ENCODE measurements at regions not wholly inside any gene's neighbourhood (a gene's known extent, or its start where the extent isn't known, plus 50 kb on each side); places are given as distances from the start of the nearest gene placed in this dataset.

DNA sequence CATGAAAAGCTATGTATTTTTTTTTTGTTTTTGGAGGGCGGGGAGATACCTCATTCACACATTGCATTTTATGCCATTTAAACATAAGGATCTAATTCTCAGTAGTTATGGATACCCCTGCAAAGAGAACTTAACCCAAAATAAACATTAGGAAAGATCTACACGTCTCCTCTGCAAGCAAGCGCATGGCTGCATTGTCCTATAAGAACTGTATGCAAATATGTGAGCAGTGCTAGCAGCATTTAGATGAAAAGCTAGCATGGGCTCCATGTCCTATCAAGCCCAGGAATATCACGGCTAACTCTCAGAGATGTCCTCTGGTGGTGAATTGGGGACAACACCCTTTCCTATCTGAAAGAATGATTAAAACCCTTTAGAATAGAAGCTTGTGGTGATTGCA lies 292.8 kb downstream of the MEX3B start:
- Histone ChIP-seq H3K27me3 (ENCODE audit: control insufficient read depth, insufficient read depth, low read length) (no peaks in the 10 kb centered on the region), H3K4me3 (ENCODE audit: low read depth, low read length) (no peak overlapping the region), H3K4me1 (ENCODE audit: control insufficient read depth, insufficient read depth, low read length) (peaks cover 51% of the 10 kb centered on the region), H3K9me3 (ENCODE audit: control insufficient read depth, insufficient read depth, low read depth, low read length) (no peaks in the 10 kb centered on the region), H3K9ac (ENCODE audit: low read length) (no peak overlapping the region), H3K36me3 (ENCODE audit: control insufficient read depth, insufficient read depth, low read length) (no peaks in the 10 kb centered on the region), H3K27ac (ENCODE audit: low read depth, low read length) (no peak overlapping the region)

DNA sequence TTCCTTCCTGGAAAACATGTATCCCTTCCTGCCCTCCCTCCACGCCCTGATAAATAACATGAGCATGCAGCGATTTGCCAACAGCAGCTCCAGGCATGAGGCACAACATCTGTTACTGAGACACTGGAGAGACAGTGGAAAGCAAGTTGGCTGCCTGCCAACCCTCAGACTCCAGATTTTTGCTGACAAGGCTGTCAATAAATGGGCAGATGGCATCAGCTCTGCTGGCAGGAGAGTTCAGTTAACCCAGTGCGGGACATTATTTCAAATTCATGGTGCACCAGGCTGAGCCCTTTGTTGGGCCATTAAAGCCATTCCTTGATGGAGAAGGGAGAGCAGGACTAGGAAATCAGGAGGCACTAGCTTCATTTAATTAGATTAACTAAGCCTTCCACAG lies 293.3 kb downstream of the MEX3B start:
- Histone ChIP-seq H3K9me3 (ENCODE audit: control insufficient read depth, insufficient read depth, low read depth, low read length) (no peaks in the 10 kb centered on the region), H3K4me3 (ENCODE audit: low read depth, low read length) (no peak overlapping the region), H3K4me1 (ENCODE audit: control insufficient read depth, insufficient read depth, low read length) (peaks cover 51% of the 10 kb centered on the region), H3K36me3 (ENCODE audit: control insufficient read depth, insufficient read depth, low read length) (no peaks in the 10 kb centered on the region), H3K27ac (ENCODE audit: low read depth, low read length) (no peak overlapping the region), H3K27me3 (ENCODE audit: control insufficient read depth, insufficient read depth, low read length) (no peaks in the 10 kb centered on the region), H3K9ac (ENCODE audit: low read length) (no peak overlapping the region)

DNA sequence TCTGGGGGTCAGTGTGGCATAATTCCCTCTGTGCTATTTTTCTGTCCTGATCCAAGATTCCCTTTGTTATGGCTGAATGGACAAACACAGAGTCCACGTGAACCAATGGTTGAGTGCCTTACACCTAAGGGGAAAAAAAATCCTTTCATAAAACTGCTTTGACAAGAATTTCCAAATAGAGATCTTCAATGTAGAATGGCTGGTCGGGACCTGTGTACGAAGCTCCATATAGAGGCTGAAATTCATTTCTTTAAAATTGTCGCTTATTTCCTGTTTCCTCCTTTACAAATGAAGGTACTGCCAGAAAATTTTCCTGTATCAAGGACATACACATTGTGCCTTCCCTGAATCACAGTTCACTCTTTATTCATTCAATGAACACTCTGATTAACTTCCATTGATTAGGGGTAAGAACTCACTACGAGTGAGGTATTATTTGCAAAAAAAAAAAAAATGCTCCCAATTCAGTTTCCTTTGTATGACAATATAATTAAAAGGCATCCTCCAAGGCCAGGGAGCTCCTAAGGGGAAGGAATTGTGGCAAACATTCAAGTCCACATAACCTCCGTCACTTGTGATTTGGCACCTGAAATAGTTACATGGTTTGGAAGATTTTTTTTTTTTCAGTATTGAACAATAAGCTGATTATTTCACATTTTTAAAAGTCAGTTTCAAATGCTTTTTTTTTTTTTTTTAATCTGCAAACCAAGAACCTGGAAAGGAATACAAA lies 293.8 kb downstream of the MEX3B start:
- Histone ChIP-seq H3K27ac (ENCODE audit: low read depth, low read length) (no peak overlapping the region), H3K4me1 (ENCODE audit: control insufficient read depth, insufficient read depth, low read length) (peaks cover 54% of the 10 kb centered on the region), H3K9ac (ENCODE audit: low read length) (no peak overlapping the region), H3K9me3 (ENCODE audit: control insufficient read depth, insufficient read depth, low read depth, low read length) (no peaks in the 10 kb centered on the region), H3K27me3 (ENCODE audit: control insufficient read depth, insufficient read depth, low read length) (no peaks in the 10 kb centered on the region), H3K36me3 (ENCODE audit: control insufficient read depth, insufficient read depth, low read length) (no peaks in the 10 kb centered on the region), H3K4me3 (ENCODE audit: low read depth, low read length) (no peak overlapping the region)

DNA sequence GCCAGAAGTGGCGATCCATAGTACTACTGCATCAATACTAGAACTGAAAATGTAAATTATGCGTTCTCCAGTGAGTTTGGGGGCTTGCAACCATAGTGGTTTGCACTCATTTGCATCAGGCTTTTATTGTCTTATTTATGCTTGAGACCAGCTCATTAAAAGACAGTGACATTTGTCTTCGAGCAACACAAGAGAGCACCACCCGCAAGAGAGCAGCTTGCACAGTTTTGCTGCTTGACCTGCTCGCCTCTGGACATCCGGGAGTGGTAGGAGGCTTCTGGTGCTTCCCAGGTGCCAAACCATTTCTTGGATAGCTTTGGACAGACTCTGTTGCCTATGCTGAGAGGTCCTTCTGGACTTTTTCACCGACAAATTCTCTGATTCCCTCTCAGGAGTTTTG lies 294.6 kb downstream of the MEX3B start:
- Histone ChIP-seq H3K27ac (ENCODE audit: low read depth, low read length) (no peak overlapping the region), H3K4me3 (ENCODE audit: low read depth, low read length) (no peak overlapping the region), H3K9me3 (ENCODE audit: control insufficient read depth, insufficient read depth, low read depth, low read length) (no peaks in the 10 kb centered on the region), H3K36me3 (ENCODE audit: control insufficient read depth, insufficient read depth, low read length) (no peaks in the 10 kb centered on the region), H3K27me3 (ENCODE audit: control insufficient read depth, insufficient read depth, low read length) (no peaks in the 10 kb centered on the region), H3K9ac (ENCODE audit: low read length) (no peak overlapping the region), H3K4me1 (ENCODE audit: control insufficient read depth, insufficient read depth, low read length) (peaks cover 54% of the 10 kb centered on the region)

DNA sequence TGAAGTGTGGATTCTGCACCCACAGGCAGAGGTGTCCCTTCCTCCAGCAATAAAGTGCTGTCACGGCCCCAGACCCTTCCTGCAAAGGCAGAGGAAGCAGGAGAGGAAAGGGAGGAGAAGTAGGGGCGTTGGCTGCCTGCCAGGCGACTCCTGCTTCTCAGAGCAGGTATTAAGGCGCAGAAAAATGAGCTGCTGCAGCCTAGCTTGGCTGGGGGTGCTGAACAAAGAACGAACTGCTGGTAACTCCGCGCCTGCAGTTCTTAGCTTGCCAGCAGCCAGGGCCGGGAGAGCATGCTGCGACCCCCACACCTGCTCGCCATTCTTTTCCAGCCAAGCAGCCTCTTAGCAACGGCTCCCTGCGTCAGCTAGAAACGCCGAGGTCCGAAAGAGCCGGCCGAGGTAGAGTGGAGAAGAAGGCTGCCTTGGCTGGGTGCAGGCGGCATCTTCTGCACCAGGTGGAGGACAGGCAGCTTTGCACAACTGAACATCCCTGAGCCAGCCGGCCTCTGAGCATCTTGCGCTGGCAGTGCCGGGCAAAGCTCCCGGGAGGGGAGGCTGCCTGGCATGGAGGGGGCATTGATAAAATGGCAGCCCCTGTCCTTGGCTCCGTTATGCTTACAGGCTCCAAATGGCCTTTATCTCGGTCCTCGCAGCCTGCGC lies 296.0 kb downstream of the MEX3B start:
- H3K9me3 ChIP-seq (ENCODE audit: control insufficient read depth, insufficient read depth, low read depth, low read length): no peaks in the 10 kb centered on the region

DNA sequence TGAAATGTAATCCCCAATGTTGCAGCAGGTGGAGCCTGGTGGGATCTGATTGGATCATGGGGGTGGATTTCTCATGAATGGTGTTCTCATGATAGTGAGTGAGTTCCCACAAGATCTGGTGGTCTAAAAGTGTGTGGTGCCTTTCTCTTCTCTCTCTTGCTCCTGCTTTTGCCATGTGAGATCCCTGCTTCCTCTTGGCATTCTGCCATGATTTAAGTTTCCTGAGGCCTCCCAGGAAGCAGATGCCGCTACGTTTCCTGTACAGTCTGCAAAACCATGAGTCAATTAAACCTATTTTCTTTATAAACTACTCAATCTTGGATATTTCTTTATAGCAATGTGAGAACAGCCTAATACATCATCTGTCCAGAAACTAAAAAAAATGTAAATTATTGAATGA lies 298.3 kb downstream of the MEX3B start:
- Histone ChIP-seq H3K4me1 (ENCODE audit: control insufficient read depth, insufficient read depth, low read length) (peaks cover 29% of the 10 kb centered on the region), H3K9me3 (ENCODE audit: control insufficient read depth, insufficient read depth, low read depth, low read length) (no peaks in the 10 kb centered on the region), H3K27me3 (ENCODE audit: control insufficient read depth, insufficient read depth, low read length) (no peaks in the 10 kb centered on the region), H3K27ac (ENCODE audit: low read depth, low read length) (no peak overlapping the region), H3K4me3 (ENCODE audit: low read depth, low read length) (no peak overlapping the region), H3K9ac (ENCODE audit: low read length) (no peak overlapping the region), H3K36me3 (ENCODE audit: control insufficient read depth, insufficient read depth, low read length) (no peaks in the 10 kb centered on the region)

More for the DNA sequence above, 296.0 kb downstream of the MEX3B start:
- Histone ChIP-seq H3K27ac (ENCODE audit: low read depth, low read length) (no peak overlapping the region), H3K4me1 (ENCODE audit: control insufficient read depth, insufficient read depth, low read length) (peaks cover 51% of the 10 kb centered on the region), H3K36me3 (ENCODE audit: control insufficient read depth, insufficient read depth, low read length) (no peaks in the 10 kb centered on the region), H3K27me3 (ENCODE audit: control insufficient read depth, insufficient read depth, low read length) (no peaks in the 10 kb centered on the region), H3K9ac (ENCODE audit: low read length) (no peak overlapping the region), H3K4me3 (ENCODE audit: low read depth, low read length) (no peak overlapping the region)

DNA sequence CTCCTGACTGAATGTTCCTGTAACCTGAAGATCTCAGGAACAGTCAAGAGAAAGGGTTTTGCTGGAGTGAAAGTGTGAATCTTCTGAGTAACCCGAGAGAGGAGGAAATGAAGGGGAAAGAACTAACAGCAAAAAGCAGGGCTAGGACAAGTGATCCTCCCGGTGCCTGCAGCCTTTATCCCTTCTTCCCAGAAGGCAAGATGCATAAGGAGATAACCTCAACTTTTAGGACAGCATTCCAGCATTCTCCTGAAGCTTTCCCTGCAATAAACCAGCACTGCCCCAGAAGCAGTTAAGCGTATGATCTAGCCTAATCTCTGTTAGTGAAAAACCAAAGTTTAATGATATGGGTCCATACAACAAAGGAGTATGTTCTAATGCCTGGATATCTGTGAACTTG lies 298.8 kb downstream of the MEX3B start:
- H3K27ac ChIP-seq (ENCODE audit: low read depth, low read length): no peak overlapping the region
- H3K36me3 ChIP-seq (ENCODE audit: control insufficient read depth, insufficient read depth, low read length): no peaks in the 10 kb centered on the region
- H3K4me1 ChIP-seq (ENCODE audit: control insufficient read depth, insufficient read depth, low read length): peaks cover 25% of the 10 kb centered on the region
- no peaks in the 10 kb centered on the region for H3K27me3 ChIP-seq (ENCODE audit: control insufficient read depth, insufficient read depth, low read length)
- H3K9ac ChIP-seq (ENCODE audit: low read length): no peak overlapping the region
- no peak overlapping the region for H3K4me3 ChIP-seq (ENCODE audit: low read depth, low read length)
- no peaks in the 10 kb centered on the region for H3K9me3 ChIP-seq (ENCODE audit: control insufficient read depth, insufficient read depth, low read depth, low read length)

- no peak overlapping the region for H3K9ac ChIP-seq (ENCODE audit: low read length)
- peaks cover 4% of the 10 kb centered on the region; the same call in 1 of the 2 replicates for H3K36me3 ChIP-seq (ENCODE audit: control insufficient read depth, insufficient read depth, low read length)
- H3K4me3 ChIP-seq (ENCODE audit: low read depth, low read length): no peak overlapping the region
- peaks cover 4% of the 10 kb centered on the region; the same call in 1 of the 2 replicates for H3K4me1 ChIP-seq (ENCODE audit: control insufficient read depth, insufficient read depth, low read length)
- no peak overlapping the region for H3K27ac ChIP-seq (ENCODE audit: low read depth, low read length)
- peaks cover 4% of the 10 kb centered on the region for H3K9me3 ChIP-seq (ENCODE audit: control insufficient read depth, insufficient read depth, low read depth, low read length)
- no peaks in the 10 kb centered on the region for H3K27me3 ChIP-seq (ENCODE audit: control insufficient read depth, insufficient read depth, low read length)
Measured at GRCh38 chr15:81744364-81744763, 301.5 kb downstream of the MEX3B start.

DNA sequence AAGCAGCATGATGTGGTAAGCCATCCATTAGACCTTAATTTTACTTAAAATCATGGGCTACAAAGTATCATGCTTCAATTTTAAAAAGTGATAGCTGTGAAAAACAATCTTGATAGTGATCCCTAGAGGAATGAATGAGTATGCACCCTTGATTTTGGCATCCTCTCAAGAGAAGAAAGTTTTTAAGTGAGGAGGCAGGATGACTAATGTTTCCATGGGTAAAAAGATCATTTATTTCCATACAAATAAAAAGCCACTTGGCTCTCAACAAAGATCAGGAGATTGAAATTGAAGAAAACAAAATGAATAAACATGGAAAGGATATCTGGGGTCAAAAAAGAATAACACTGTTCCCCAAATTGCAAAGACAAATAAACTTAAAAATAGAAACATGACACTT lies 305.4 kb downstream of the MEX3B start:
- H3K9ac ChIP-seq (ENCODE audit: low read length): no peak overlapping the region
- no peaks in the 10 kb centered on the region for H3K4me1 ChIP-seq (ENCODE audit: control insufficient read depth, insufficient read depth, low read length)
- H3K27me3 ChIP-seq (ENCODE audit: control insufficient read depth, insufficient read depth, low read length): no peaks in the 10 kb centered on the region
- H3K36me3 ChIP-seq (ENCODE audit: control insufficient read depth, insufficient read depth, low read length): peaks cover 10% of the 10 kb centered on the region; the same call in 1 of the 2 replicates
- H3K27ac ChIP-seq (ENCODE audit: low read depth, low read length): no peak overlapping the region
- peaks cover 12% of the 10 kb centered on the region for H3K9me3 ChIP-seq (ENCODE audit: control insufficient read depth, insufficient read depth, low read depth, low read length)
- no peak overlapping the region for H3K4me3 ChIP-seq (ENCODE audit: low read depth, low read length)

GRCh38 chr15:81729340-81729739 lies 316.5 kb downstream of the MEX3B start:
- peaks cover 55% of the 10 kb centered on the region for H3K9me3 ChIP-seq (ENCODE audit: control insufficient read depth, insufficient read depth, low read depth, low read length)
- H3K4me3 ChIP-seq (ENCODE audit: low read depth, low read length): no peak overlapping the region
- H3K9ac ChIP-seq (ENCODE audit: low read length): no peak overlapping the region
- no peaks in the 10 kb centered on the region; the same call in none of the 2 replicates for H3K36me3 ChIP-seq (ENCODE audit: control insufficient read depth, insufficient read depth, low read length)
- no peaks in the 10 kb centered on the region for H3K27me3 ChIP-seq (ENCODE audit: control insufficient read depth, insufficient read depth, low read length)
- no peaks in the 10 kb centered on the region for H3K4me1 ChIP-seq (ENCODE audit: control insufficient read depth, insufficient read depth, low read length)
- no peak overlapping the region for H3K27ac ChIP-seq (ENCODE audit: low read depth, low read length)

GRCh38 chr15:81728726-81729125 lies 317.1 kb downstream of the MEX3B start:
- no peak overlapping the region for H3K27ac ChIP-seq (ENCODE audit: low read depth, low read length)
- H3K36me3 ChIP-seq (ENCODE audit: control insufficient read depth, insufficient read depth, low read length): no peaks in the 10 kb centered on the region; the same call in none of the 2 replicates
- no peak overlapping the region for H3K4me3 ChIP-seq (ENCODE audit: low read depth, low read length)
- H3K9me3 ChIP-seq (ENCODE audit: control insufficient read depth, insufficient read depth, low read depth, low read length): peaks cover 61% of the 10 kb centered on the region
- H3K9ac ChIP-seq (ENCODE audit: low read length): no peak overlapping the region
- no peaks in the 10 kb centered on the region for H3K4me1 ChIP-seq (ENCODE audit: control insufficient read depth, insufficient read depth, low read length)
- no peaks in the 10 kb centered on the region for H3K27me3 ChIP-seq (ENCODE audit: control insufficient read depth, insufficient read depth, low read length)

Data from HUES6 (cell line).